Stomach smooth muscle (tissue), 2 donors: ENCODE measurements at regions not wholly inside any gene's neighbourhood (a gene's known extent, or its start where the extent isn't known, plus 50 kb on each side); places are given as distances from the start of the nearest gene placed in this dataset.
"Not testable (repeated sequence)": the region's sequence is repeated elsewhere in the genome, so short reads cannot be mapped to it uniquely, and the experiment has no call there.

Experiments
- H3K27ac ChIP-seq: one replicate; pipeline ENCODE4 v1.7.0; 2013; ENCODE audit warnings: mild to moderate bottlenecking, low read length, inconsistent platforms
- H3K27me3 ChIP-seq, 2 donors: one replicate each; pipeline ENCODE4 v1.7.0; 2013; ENCODE audit warnings: low read length in 2 of 2; ENCODE audit not compliant: insufficient read depth in 2 of 2, control insufficient read depth in 1 of 2
- H3K36me3 ChIP-seq, 2 donors: one replicate each; pipeline ENCODE4 v1.7.0; 2013; ENCODE audit warnings: low read length in 2 of 2; ENCODE audit not compliant: control insufficient read depth in 2 of 2, insufficient read depth in 2 of 2
- H3K4me1 ChIP-seq: one replicate; pipeline ENCODE4 v1.7.0; 2013; ENCODE audit warnings: low read length; ENCODE audit not compliant: control insufficient read depth, insufficient read depth
- H3K4me3 ChIP-seq, 2 donors: one replicate each; pipeline ENCODE4 v1.7.0; 2013; ENCODE audit warnings: low read length in 2 of 2
- H3K9ac ChIP-seq, 2 donors: one replicate each; pipeline ENCODE4 v1.7.0; 2013; ENCODE audit warnings: low read length in 2 of 2, mild to moderate bottlenecking in 1 of 2
- H3K9me3 ChIP-seq, 2 donors: one replicate each; pipeline ENCODE4 v1.7.0; 2013; ENCODE audit warnings: low read length in 2 of 2; ENCODE audit not compliant: control insufficient read depth in 2 of 2
- donor health status: healthy.
- donor health status: Pancreatic carcinoma.

DNA sequence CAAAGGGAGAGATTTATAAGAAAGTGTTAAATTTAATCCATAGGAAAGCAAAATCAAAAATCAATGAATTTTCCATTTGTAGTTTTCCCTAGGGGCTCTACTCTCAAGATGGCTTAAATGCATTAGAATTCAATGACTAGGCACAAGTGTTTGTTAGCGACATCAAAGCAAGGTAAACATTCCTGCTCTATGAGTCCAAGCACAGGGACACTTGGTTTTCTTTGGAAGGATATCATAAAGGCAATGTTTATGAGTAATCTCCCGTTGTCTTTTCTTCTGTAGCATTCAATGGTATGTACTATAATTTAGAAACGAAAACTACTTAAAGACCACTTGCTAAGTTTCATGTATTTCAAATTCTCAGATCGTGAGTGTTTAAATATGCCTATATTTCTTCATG is 54.8 kb upstream of the ZNF717 start:
- H3K9ac ChIP-seq, H3K27me3 ChIP-seq, H3K4me3 ChIP-seq, H3K4me1 ChIP-seq, H3K9me3 ChIP-seq, H3K27ac ChIP-seq, H3K36me3 ChIP-seq: not testable (repeated sequence)

DNA sequence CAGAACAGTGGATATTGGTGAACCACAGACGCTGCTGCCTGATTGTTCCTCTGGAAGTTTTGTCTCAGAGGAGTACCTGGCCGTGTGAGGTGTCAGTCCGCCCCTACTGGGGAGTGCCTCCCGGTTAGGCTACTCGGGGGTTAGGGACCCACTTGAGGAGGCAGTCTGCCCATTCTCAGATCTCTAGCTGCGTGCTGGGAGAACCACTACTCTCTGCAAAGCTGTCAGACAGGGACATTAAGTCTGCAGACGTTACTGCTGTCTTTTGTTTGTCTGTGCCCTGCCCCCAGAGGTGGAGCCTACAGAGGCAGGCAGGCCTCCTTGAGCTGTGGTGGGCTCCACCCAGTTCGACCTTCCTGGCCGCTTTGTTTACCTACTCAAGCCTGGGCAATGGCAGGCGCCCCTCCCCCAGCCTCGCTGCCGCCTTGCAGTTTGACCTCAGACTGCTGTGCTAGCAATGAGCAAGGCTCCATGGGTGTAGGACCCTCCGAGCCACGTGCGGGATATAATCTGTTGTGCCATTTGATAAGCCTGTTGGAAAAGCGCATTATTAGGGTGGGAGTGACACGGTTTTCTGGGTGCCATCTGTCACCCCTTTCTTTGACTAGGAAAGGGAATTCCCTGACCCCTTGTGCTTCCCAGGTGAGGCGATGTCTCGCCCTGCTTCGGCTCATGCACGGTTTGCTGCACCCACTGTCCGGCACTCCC is 65.1 kb upstream of the ZNF717 start:
- H3K9me3 ChIP-seq, result not testable (repeated sequence)

DNA sequence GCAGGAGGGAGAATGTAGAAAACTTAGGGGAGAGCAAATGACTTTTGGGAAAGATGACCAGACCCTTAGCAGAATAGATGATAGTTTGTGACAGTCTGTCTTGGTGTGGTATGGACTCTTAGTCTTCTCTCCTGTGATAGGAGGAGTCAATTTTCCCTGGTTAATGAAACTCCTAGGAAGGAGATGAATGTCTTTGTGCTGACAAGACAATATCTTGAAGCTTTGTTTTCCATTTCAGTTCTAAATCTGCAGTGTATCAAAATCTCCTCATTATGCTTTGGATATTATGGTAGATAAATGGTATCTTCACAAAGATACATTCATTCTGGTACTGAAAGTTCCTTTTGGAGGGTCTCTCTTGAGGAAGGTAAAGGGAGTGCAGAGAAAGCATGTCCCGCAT is 77.8 kb upstream of the ZNF717 start:
- Histone ChIP-seq H3K9ac (no peak overlapping the region), H3K27ac (no peak overlapping the region), H3K27me3 (no peaks in the 10 kb centered on the region), H3K4me3 (no peak overlapping the region), H3K9me3 (no peaks in the 10 kb centered on the region), H3K4me1 (no peaks in the 10 kb centered on the region), H3K36me3 (no peaks in the 10 kb centered on the region)

More for the DNA sequence above, 65.1 kb upstream of the ZNF717 start:
- H3K27ac ChIP-seq, H3K27me3 ChIP-seq, H3K4me3 ChIP-seq, H3K9ac ChIP-seq, H3K4me1 ChIP-seq, H3K36me3 ChIP-seq: not testable (repeated sequence)

DNA sequence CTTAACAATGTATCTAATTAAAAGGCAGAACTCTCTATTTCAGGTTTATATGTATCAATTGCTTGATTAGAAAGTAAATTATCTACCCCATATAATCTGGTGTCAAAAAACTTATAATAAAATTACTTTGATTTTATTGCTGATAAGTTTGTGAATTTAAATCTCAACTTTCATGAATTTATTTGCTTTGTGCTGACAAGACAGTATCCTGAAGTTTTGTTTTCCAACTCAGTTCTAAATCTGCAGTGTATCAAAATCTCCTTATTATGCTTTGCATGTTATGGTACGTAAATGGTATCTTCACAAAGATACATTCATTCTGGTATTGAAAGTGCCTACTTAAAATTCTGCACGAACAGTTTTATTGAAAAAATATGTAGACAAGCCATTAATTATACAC is 78.5 kb upstream of the ZNF717 start:
- Histone ChIP-seq H3K9ac (no peak overlapping the region), H3K9me3 (no peaks in the 10 kb centered on the region), H3K4me1 (no peaks in the 10 kb centered on the region), H3K36me3 (no peaks in the 10 kb centered on the region), H3K4me3 (no peak overlapping the region), H3K27ac (no peak overlapping the region), H3K27me3 (no peaks in the 10 kb centered on the region)

DNA sequence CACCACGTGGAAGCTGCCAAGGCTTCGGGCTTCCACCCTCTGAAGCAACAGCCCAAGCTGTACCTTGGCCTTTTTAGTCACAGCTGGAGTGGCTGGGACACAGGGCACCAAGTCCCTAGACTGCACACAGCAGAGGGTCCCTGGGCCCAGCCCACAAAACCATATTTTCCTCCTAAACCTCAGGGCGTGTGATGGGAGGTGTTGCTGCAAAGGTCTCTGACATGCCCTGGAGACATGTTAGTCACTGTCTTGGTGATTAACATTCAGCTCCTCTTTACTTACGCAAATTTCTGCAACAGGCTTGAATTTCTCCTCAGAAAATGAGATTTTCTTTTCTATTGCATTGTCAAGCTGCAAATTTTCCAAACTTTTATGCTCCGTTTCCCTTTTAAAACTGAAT is 98.4 kb upstream of the ZNF717 start:
- H3K9ac ChIP-seq, H3K9me3 ChIP-seq, H3K27ac ChIP-seq: not testable (repeated sequence)

DNA sequence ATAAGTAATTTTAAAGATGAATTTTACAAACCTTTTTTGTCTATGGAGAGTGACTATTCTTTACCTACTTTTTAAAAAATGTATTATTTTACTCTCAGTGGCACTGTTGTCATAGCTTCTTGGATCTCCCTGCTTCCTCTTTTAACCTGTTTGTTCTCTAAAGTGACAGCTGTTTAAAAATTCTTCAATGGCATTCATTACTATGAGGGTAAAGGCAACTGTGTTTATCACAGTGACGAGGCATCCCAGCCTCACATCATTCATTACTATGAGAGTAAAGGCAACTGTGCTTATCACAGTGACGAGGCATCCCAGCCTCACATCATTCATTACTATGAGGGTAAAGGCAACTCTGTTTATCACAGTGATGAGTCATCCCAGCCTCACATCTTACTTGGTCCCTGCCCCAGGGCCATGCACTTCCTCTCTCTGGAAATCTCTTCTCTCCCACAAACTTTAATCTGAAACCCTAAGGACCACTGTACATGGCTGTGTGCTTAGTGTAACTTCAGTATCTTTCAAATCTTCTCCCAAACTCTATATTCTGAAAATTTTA is 101.7 kb upstream of the ZNF717 start:
- Histone ChIP-seq H3K36me3 (no peaks in the 10 kb centered on the region), H3K27me3 (no peaks in the 10 kb centered on the region), H3K4me1 (no peaks in the 10 kb centered on the region), H3K9ac (no peak overlapping the region), H3K9me3 (no peaks in the 10 kb centered on the region), H3K4me3 (no peak overlapping the region), H3K27ac (no peak overlapping the region)

More for the DNA sequence above, 98.4 kb upstream of the ZNF717 start:
- not testable (repeated sequence) for H3K36me3 ChIP-seq, H3K4me1 ChIP-seq, H3K4me3 ChIP-seq, H3K27me3 ChIP-seq

DNA sequence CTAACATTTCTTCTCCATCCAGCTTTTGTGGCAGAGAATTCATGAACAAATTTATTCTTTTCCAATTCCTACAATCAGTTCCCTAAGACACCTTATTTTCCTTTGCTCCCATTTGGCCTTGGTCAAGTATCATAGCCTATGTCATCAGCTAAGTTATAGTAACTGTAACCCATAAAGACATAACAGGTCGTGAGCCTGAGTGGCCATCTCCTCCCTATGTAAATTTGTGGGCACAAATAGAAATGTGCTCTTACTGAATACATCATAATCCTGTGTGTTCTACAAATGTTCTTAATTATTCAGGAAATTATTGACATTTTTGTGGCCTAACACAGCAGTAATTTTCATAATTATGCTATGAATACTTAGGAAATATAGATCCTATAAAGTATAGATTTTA is 108.9 kb upstream of the ZNF717 start:
- no peak overlapping the region for H3K27ac ChIP-seq
- H3K27me3 ChIP-seq, result no peaks in the 10 kb centered on the region
- no peak overlapping the region for H3K9ac ChIP-seq
- H3K9me3 ChIP-seq, result no peaks in the 10 kb centered on the region
- H3K4me3 ChIP-seq, result no peak overlapping the region
- H3K36me3 ChIP-seq, result no peaks in the 10 kb centered on the region
- no peaks in the 10 kb centered on the region for H3K4me1 ChIP-seq

DNA sequence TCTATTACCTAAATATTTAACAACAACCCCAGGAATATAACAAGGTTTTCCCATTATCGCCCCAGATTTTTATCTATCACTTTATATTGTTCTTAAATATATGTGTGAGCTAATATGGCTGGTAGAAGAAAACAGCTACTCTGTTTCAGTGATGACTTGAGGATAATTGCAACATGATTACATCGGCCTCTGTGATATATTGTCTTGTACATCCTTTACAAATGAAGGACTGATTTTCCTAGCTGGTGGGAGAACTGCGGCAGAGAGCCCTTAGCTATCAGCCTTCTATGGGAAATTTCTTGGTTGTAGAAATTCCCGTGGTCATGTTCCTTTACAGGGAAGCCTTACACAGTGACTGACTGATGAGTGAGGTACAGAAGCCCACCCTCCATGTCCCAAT is 110.9 kb upstream of the ZNF717 start:
- Histone ChIP-seq H3K27me3 (no peaks in the 10 kb centered on the region), H3K4me1 (no peaks in the 10 kb centered on the region), H3K4me3 (no peak overlapping the region), H3K9me3 (no peaks in the 10 kb centered on the region), H3K36me3 (no peaks in the 10 kb centered on the region), H3K27ac (no peak overlapping the region), H3K9ac (no peak overlapping the region)

DNA sequence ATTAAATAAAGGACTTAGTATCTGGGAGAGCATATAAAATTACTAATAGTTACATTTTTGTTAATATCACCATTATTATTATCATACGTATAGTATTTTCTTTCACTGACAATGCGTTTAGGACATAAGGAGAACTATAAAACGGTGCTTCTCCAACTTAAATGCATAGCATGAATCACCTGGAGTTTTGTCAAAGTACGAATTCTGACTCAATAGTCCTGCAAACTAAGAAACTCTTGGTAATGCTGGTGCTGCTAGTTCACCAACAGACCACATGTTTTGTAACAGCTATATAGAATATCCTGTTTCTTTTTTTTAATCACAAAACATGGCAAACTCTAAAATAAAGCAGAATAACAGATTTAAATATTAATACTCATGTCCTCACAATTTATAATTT is 116.1 kb upstream of the ZNF717 start:
- not testable (repeated sequence) for H3K4me3 ChIP-seq, H3K27ac ChIP-seq, H3K4me1 ChIP-seq, H3K36me3 ChIP-seq, H3K9ac ChIP-seq, H3K9me3 ChIP-seq, H3K27me3 ChIP-seq

DNA sequence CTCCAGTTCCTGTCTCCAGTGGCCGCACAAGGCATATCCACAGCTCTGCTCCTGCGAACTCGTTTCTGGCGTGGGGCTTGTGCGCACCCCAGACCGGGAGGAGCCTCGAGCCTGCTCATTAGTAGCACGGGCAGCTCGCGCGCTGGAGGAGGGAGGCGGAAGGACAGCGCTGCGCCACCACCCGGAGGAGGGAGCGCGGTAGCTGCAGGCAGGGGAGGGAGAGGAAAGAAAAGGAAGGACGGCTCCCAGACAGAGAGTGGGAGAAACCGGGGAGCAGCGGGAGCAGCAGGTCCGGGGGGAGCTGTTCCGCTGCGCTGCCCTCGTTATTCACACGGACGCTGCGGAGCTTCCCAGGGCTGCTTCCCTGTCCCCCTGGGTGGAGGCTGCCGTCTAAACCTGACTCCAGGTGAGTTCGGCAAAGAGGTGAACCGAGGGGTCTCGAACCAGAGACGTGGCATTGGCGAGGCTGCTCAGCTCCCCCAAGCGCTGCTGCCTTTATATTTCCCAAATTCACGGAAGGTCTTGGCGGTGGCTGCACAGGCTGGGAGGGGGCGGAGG is 121.3 kb upstream of the ZNF717 start:
- peaks cover 0 to 9% of the 10 kb centered on the region in 2 donors for H3K27me3 ChIP-seq
- peak overlapping the region in 1 of 2 donors; percentile 62 for H3K4me3 ChIP-seq
- no peak overlapping the region for H3K27ac ChIP-seq
- H3K4me1 ChIP-seq, result no peaks in the 10 kb centered on the region
- H3K9ac ChIP-seq, result no peak overlapping the region
- H3K9me3 ChIP-seq, result no peaks in the 10 kb centered on the region
- H3K36me3 ChIP-seq, result no peaks in the 10 kb centered on the region

DNA sequence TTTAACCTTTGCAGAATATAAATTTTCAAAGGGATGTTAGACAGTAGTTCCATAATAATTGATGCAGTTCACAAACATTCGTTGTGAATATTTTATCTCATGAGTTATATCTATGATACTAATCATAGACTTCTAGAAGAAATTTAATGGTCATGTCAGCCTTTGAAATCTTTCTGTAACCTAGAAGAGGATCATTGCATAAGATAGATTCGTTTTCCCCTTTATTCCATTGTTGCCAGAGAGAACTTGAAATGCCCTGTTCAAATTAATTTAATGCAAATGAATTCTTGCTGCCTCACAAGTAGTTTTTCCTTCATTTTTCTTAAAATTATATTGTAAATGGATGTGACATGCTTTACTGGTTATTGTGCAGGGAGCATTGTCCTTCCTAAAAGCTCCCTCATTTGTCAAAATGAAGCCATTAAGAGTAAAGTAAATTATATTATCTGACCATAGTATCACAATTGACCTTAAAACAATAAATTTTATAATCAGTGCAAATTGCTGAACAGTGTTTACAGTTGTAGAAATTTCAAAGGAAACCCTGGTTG is 128.5 kb upstream of the ZNF717 start:
- H3K4me3 ChIP-seq, result no peak overlapping the region
- no peak overlapping the region for H3K9ac ChIP-seq
- no peaks in the 10 kb centered on the region for H3K9me3 ChIP-seq
- H3K27me3 ChIP-seq, result no peaks in the 10 kb centered on the region
- H3K36me3 ChIP-seq, result no peaks in the 10 kb centered on the region
- no peak overlapping the region for H3K27ac ChIP-seq
- no peaks in the 10 kb centered on the region for H3K4me1 ChIP-seq
